Mesenchymal stem cell (in vitro differentiated cells and primary cell): ENCODE measurements at regions not wholly inside any gene's neighbourhood (a gene's known extent, or its start where the extent isn't known, plus 50 kb on each side); places are given as distances from the start of the nearest gene placed in this dataset.

Source experiments
- DNase-seq: peaks from one replicate; pipeline ENCODE4 v3.0.0-alpha.2; 2013
- H2AFZ ChIP-seq: one replicate; pipeline ENCODE4 v1.6.1; 2013; ENCODE audit warnings: low read depth, mild to moderate bottlenecking, control low read depth, inconsistent platforms, low read length, moderate library complexity
- H2AK5ac ChIP-seq: 2 replicates; pipeline ENCODE4 v1.6.1; 2013; ENCODE audit warnings: low read length, moderate library complexity, mild to moderate bottlenecking, inconsistent platforms; ENCODE audit not compliant: severe bottlenecking
- H2BK120ac ChIP-seq: one replicate; pipeline ENCODE4 v1.6.1; 2013; ENCODE audit warnings: low read depth, mild to moderate bottlenecking, inconsistent platforms, low read length, moderate library complexity
- H2BK12ac ChIP-seq, 2 experiments: one replicate each; pipeline ENCODE4 v1.6.1; 2013; ENCODE audit warnings: inconsistent platforms in 2 of 2, low read length in 2 of 2, mild to moderate bottlenecking in 2 of 2, moderate library complexity in 2 of 2, control low read depth in 1 of 2
- H2BK15ac ChIP-seq: one replicate; pipeline ENCODE4 v1.6.1; 2013; ENCODE audit warnings: mild to moderate bottlenecking, low read depth, inconsistent platforms; ENCODE audit not compliant: poor library complexity, severe bottlenecking
- H2BK5ac ChIP-seq: 2 replicates; pipeline ENCODE4 v1.6.1; 2013; ENCODE audit warnings: low read depth, mild to moderate bottlenecking, low read length, control low read depth, inconsistent platforms; ENCODE audit not compliant: poor library complexity, severe bottlenecking
- H3K14ac ChIP-seq, 2 experiments: one replicate each; pipeline ENCODE4 v1.6.1; 2013; ENCODE audit warnings: inconsistent platforms in 2 of 2, low read length in 2 of 2, control low read depth in 1 of 2, mild to moderate bottlenecking in 1 of 2, moderate library complexity in 1 of 2
- H3K18ac ChIP-seq, 2 experiments: one replicate each; pipeline ENCODE4 v1.6.1; 2013; ENCODE audit warnings: inconsistent platforms in 2 of 2, low read length in 2 of 2, control low read depth in 1 of 2, low read depth in 1 of 2, mild to moderate bottlenecking in 1 of 2
- H3K23ac ChIP-seq, 2 experiments: one replicate each; pipeline ENCODE4 v1.6.1; 2013; ENCODE audit warnings: inconsistent platforms in 2 of 2, low read length in 2 of 2, mild to moderate bottlenecking in 2 of 2, moderate library complexity in 2 of 2, control low read depth in 1 of 2
- H3K27ac ChIP-seq: 2 replicates; pipeline ENCODE4 v1.5.1; 2013; ENCODE audit warnings: mild to moderate bottlenecking, moderate library complexity, low read length, control low read depth, inconsistent platforms; ENCODE audit not compliant: poor library complexity, severe bottlenecking
- H3K27me3 ChIP-seq, 2 experiments: 2 replicates each; pipeline versions ENCODE4 v1.6.1 to v1.7.0; 2013; ENCODE audit warnings: low read length in 2 of 2, mild to moderate bottlenecking in 2 of 2, moderate library complexity in 2 of 2, control low read depth in 1 of 2, inconsistent platforms in 1 of 2; ENCODE audit not compliant: control insufficient read depth in 1 of 2, insufficient read depth in 1 of 2
- H3K36me3 ChIP-seq, 2 experiments: 2 replicates each; pipeline versions ENCODE4 v1.6.1 to v1.7.0; 2013; ENCODE audit warnings: low read length in 2 of 2, control low read depth in 1 of 2, inconsistent platforms in 1 of 2, low read depth in 1 of 2, mild to moderate bottlenecking in 1 of 2; ENCODE audit not compliant: insufficient read depth in 2 of 2, control insufficient read depth in 1 of 2
- H3K4ac ChIP-seq, 2 experiments: one replicate each; pipeline ENCODE4 v1.6.1; 2013; ENCODE audit warnings: inconsistent platforms in 2 of 2, low read length in 2 of 2, mild to moderate bottlenecking in 2 of 2, moderate library complexity in 2 of 2, control low read depth in 1 of 2, low read depth in 1 of 2
- H3K4me1 ChIP-seq: 2 replicates; pipeline ENCODE4 v1.6.1; 2013; ENCODE audit warnings: low read depth, low read length, control low read depth; ENCODE audit not compliant: control insufficient read depth, insufficient read depth
- H3K4me2 ChIP-seq: 2 replicates; pipeline ENCODE4 v1.6.1; 2013; ENCODE audit warnings: low read length, mild to moderate bottlenecking, inconsistent platforms; ENCODE audit not compliant: poor library complexity, severe bottlenecking
- H3K4me3 ChIP-seq, 2 experiments: 2 replicates each; pipeline versions ENCODE4 v1.5.1 to v1.7.0; 2013; ENCODE audit warnings: low read length in 2 of 2, mild to moderate bottlenecking in 2 of 2, control low read depth in 1 of 2, low read depth in 1 of 2; ENCODE audit not compliant: insufficient read depth in 1 of 2
- H3K79me1 ChIP-seq: replicated peaks from 2 replicates; pipeline ENCODE4 v1.6.1; 2013; ENCODE audit warnings: mild to moderate bottlenecking, control low read depth, low read length, inconsistent platforms; ENCODE audit not compliant: poor library complexity, severe bottlenecking
- H3K9ac ChIP-seq: 2 replicates; pipeline ENCODE4 v1.7.0; 2013; ENCODE audit warnings: mild to moderate bottlenecking, low read length, moderate library complexity
- H3K9me3 ChIP-seq: 2 replicates; pipeline ENCODE4 v1.7.0; 2013; ENCODE audit warnings: mild to moderate bottlenecking, low read length; ENCODE audit not compliant: control insufficient read depth
- H4K8ac ChIP-seq: one replicate; pipeline ENCODE4 v1.6.1; 2013; ENCODE audit warnings: inconsistent platforms, mild to moderate bottlenecking, low read length, moderate library complexity
- H4K91ac ChIP-seq: one replicate; pipeline ENCODE4 v1.6.1; 2013; ENCODE audit warnings: mild to moderate bottlenecking, low read length, inconsistent platforms
- WGBS: methylation state at CpG from one replicate; pipeline ENCODE4 v1.1.7; 2013; ENCODE audit warnings: mixed read lengths; 5-methylcytosine and 5-hydroxymethylcytosine counted together

DNA sequence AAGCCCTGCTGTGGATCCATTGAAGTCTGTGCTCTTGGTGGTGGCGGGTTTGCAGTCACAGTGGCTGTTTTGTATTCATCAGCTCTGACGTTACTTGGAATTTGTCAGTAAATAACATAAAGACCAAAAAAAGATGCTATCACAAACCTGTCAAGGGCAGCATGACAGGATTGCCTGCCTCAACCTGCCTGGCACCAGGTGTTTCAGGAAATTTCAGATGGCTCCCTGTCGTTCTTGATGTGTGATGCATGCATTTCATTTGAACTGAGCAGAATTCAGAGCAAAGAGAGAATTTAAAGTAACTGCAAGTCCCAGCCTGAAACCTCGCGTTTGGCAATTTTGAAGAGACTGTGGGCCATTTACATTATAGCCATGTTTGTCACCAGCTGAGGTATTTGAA is 50.3 kb upstream of the EPC2 start:
- Histone ChIP-seq H2BK15ac (no peak overlapping the region), H3K27ac (no peak overlapping the region), H3K36me3 (no peaks in the 10 kb centered on the region), H3K4me3 (no peak overlapping the region), H2AK5ac (no peak overlapping the region), H2BK5ac (no peak overlapping the region), H3K9ac (no peak overlapping the region), H3K4me2 (no peak overlapping the region), H3K14ac (no peak overlapping the region), H2AFZ (no peak overlapping the region), H4K91ac (no peak overlapping the region), H2BK120ac (no peak overlapping the region), H3K27me3 (peaks cover 0 to 2% of the 10 kb centered on the region in 2 experiments), H3K18ac (no peak overlapping the region), H3K23ac (peak overlapping the region in 1 of 2 experiments; percentile 64), H3K79me1 (no peaks in the 10 kb centered on the region), H3K9me3 (no peaks in the 10 kb centered on the region), H4K8ac (no peak overlapping the region), H3K4me1 (no peaks in the 10 kb centered on the region), H3K4ac (no peak overlapping the region), H2BK12ac (no peak overlapping the region)
- DNase-seq: no peak
- WGBS: 76% methylated on average over 5 of the region's 5 CpGs
